A673 (cell line): ENCODE measurements at regions not wholly inside any gene's neighbourhood (a gene's known extent, or its start where the extent isn't known, plus 50 kb on each side); places are given as distances from the start of the nearest gene placed in this dataset.

Experiments
- BruUV-seq: library from RNA; stranded (reverse); fragments of 400-500 nt; replicated peaks from 2 replicates; lab custom pipeline; 2021; lab: Mats Ljungman, UMichigan
- CTCF ChIA-PET: fragments of 300-600 bp; sonication (Branson Sonifier 250); formaldehyde crosslinking; loops from one replicate; lab custom pipeline; 2022; ENCODE audit warnings: antibody characterized with exemption; lab: Charles Lee
- POLR2A ChIA-PET: fragments of 300-600 bp; sonication (Branson Sonifier 250); formaldehyde crosslinking; loops from one replicate; lab custom pipeline; 2022; ENCODE audit warnings: antibody characterized with exemption; ENCODE audit not compliant: low non-redundant PET; lab: Charles Lee
- DNase-seq: peaks from one replicate; pipeline ENCODE4 v3.0.0-alpha.2; 2015; ENCODE audit warnings: low spot score
- H3K27ac ChIP-seq: fragments of 200-600 bp; sonication (generic); 2 replicates; pipeline ENCODE4 v1.5.1; 2016; ENCODE audit warnings: mixed run types, low read depth, mild to moderate bottlenecking, mixed read lengths, antibody characterized with exemption, low read length; ENCODE audit not compliant: poor library complexity, severe bottlenecking
- H3K27me3 ChIP-seq: fragments of 200-600 bp; sonication (generic); replicated peaks from 2 replicates; pipeline ENCODE4 v1.6.1; 2017; ENCODE audit warnings: mixed run types, low read depth, mild to moderate bottlenecking, mixed read lengths, antibody characterized with exemption, low read length; ENCODE audit not compliant: insufficient read depth, poor library complexity
- H3K36me3 ChIP-seq: fragments of 200-600 bp; sonication (generic); 2 replicates; pipeline ENCODE4 v1.6.1; 2016; ENCODE audit warnings: mixed run types, mild to moderate bottlenecking, mixed read lengths, antibody characterized with exemption, low read length; ENCODE audit not compliant: insufficient read depth, poor library complexity, severe bottlenecking
- H3K4me1 ChIP-seq: fragments of 200-600 bp; sonication (generic); 2 replicates; pipeline ENCODE4 v1.6.1; 2017; ENCODE audit warnings: mixed run types, mild to moderate bottlenecking, mixed read lengths, antibody characterized with exemption, low read length; ENCODE audit not compliant: insufficient read depth, poor library complexity, severe bottlenecking
- H3K4me3 ChIP-seq: fragments of 200-600 bp; sonication (generic); 2 replicates; pipeline ENCODE4 v1.5.1; 2016; ENCODE audit warnings: low read depth, mixed run types, mild to moderate bottlenecking, mixed read lengths, low read length; ENCODE audit not compliant: poor library complexity, severe bottlenecking
- H3K9me3 ChIP-seq: fragments of 200-600 bp; sonication (generic); 2 replicates; pipeline ENCODE4 v1.6.1; 2016; ENCODE audit warnings: mixed run types, low read depth, mild to moderate bottlenecking, mixed read lengths, antibody characterized with exemption, low read length; ENCODE audit not compliant: poor library complexity, severe bottlenecking
- EZH2 ChIP-seq: fragments of 200-600 bp; sonication (generic); IDR thresholded peaks from 2 replicates; pipeline ENCODE4 v1.6.1; 2017; ENCODE audit warnings: borderline replicate concordance, low read depth, mild to moderate bottlenecking, mixed read lengths, antibody characterized with exemption, low read length; ENCODE audit not compliant: poor library complexity, severe bottlenecking
- intact Hi-C: fragments of 100-400 bp; cut with micrococcal nuclease; formaldehyde crosslinking; loops from one replicate; pipeline ENCODE4 v1.10.0; 2022; ENCODE audit not compliant: unreplicated experiment
- TF ChIP-seq, protein P1 (sequence below): fragments of 300-800, 200-600 bp; sonication (generic); conservative IDR thresholded peaks from 2 replicates; pipeline ENCODE4 v1.5.1; 2017; ENCODE audit warnings: low read depth, mild to moderate bottlenecking, antibody characterized with exemption, low read length, moderate library complexity, mixed read lengths

DNA sequence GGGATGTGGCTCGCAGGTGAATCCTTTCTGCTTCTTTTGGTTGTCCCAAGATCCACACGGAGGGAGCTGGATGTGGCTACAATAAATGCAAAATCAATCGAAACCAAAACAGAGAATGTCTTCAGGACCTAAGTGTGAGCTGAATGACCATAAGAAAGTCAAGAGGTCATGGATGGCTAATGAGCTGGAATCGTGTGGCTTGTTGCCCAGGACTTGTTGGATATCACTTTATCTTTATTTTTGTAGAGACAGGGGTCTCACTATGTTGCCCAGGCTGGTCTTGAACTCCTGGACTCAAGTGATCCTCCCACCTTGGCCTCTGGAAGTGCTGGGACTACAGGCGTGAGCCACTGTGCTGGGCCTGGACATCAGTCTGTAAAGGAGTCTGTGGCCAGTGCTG, 326.8 kb upstream of the N4BP1 start:
- TF ChIP-seq, protein P1, sequence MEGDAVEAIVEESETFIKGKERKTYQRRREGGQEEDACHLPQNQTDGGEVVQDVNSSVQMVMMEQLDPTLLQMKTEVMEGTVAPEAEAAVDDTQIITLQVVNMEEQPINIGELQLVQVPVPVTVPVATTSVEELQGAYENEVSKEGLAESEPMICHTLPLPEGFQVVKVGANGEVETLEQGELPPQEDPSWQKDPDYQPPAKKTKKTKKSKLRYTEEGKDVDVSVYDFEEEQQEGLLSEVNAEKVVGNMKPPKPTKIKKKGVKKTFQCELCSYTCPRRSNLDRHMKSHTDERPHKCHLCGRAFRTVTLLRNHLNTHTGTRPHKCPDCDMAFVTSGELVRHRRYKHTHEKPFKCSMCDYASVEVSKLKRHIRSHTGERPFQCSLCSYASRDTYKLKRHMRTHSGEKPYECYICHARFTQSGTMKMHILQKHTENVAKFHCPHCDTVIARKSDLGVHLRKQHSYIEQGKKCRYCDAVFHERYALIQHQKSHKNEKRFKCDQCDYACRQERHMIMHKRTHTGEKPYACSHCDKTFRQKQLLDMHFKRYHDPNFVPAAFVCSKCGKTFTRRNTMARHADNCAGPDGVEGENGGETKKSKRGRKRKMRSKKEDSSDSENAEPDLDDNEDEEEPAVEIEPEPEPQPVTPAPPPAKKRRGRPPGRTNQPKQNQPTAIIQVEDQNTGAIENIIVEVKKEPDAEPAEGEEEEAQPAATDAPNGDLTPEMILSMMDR, result no peak
- no peak for TF ChIP-seq EZH2
- Histone ChIP-seq H3K4me3 (no peak overlapping the region), H3K4me1 (no peaks in the 10 kb centered on the region), H3K9me3 (no peaks in the 10 kb centered on the region), H3K27ac (no peak overlapping the region), H3K36me3 (no peaks in the 10 kb centered on the region), H3K27me3 (peaks cover 4% of the 10 kb centered on the region)
- ChIA-PET POLR2A (no interaction called here), CTCF (no interaction called here)
- intact Hi-C loops, result no loop called here
- DNase-seq, result no peak
- BruUV-seq, result no TSS peak

DNA sequence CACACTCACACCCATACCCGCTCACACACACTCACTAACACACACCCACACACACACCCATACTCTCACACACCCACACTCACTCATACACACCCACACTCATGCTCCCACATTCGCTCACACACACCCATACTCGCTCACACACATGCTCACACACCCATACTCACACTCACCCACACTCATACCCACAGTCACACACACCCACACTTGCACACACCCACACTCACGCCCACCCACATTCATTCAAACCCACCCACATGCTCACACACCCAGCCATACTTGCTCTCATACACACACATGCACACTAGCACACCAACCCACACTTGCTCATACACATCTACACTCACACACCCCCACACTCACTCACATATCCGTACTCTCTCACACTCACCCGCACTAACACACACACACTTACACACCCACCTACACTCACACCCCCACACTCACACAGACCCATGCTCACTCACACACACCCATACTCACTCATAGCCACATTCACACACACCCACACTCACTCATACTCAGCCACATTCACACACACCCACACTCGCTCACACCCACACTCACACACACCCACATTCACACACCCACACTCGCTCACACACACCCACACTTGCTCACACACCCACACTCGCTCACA, 322.4 kb upstream of the N4BP1 start:
- no TSS peak for BruUV-seq
- Histone ChIP-seq H3K4me1 (no peaks in the 10 kb centered on the region), H3K36me3 (no peaks in the 10 kb centered on the region), H3K4me3 (no peak overlapping the region), H3K27ac (no peak overlapping the region), H3K27me3 (no peaks in the 10 kb centered on the region), H3K9me3 (no peaks in the 10 kb centered on the region)
- ChIA-PET CTCF (no interaction called here), POLR2A (no interaction called here)
- TF ChIP-seq, protein P1, result no peak
- TF ChIP-seq EZH2, result no peak
- DNase-seq, result no peak
- intact Hi-C loops, result no loop called here

DNA sequence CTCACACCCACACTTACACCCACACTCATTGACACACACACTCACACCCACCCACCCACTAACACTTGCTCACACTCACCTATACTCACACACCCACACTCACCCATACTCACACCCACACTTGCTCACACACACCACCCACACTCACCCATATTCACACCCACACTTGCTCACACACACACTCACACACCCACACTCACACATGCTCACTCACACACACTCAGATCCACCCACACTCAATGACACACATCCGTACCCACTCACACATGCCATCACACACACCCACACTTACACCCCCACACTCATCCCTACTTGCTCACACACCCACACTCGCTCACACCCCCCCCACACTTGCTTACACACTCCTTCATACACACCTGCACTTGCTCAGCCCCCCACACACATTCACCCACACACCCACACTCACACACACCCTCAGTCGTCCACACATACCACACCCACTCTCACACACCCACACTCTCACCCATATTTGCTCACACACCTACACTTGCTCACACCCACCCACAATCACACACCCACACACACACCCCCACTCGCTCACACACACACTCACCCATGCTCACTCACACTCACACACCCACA, 321.1 kb upstream of the N4BP1 start:
- no peaks in the 10 kb centered on the region for H3K36me3 ChIP-seq

More for the DNA sequence above, 321.1 kb upstream of the N4BP1 start:
- no peak for TF ChIP-seq EZH2
- TF ChIP-seq, protein P1, result no peak
- DNase-seq, result no peak
- intact Hi-C loops, result no loop called here
- Histone ChIP-seq H3K4me3 (no peak overlapping the region), H3K4me1 (no peaks in the 10 kb centered on the region), H3K27ac (no peak overlapping the region), H3K27me3 (no peaks in the 10 kb centered on the region), H3K9me3 (no peaks in the 10 kb centered on the region)
- ChIA-PET POLR2A (no interaction called here), CTCF (no interaction called here)
- BruUV-seq, result no TSS peak
